ENCODE measurements at regions not wholly inside any gene's neighbourhood (a gene's known extent, or its start where the extent isn't known, plus 50 kb on each side); places are given as distances from the start of the nearest gene placed in this dataset.

DNA sequence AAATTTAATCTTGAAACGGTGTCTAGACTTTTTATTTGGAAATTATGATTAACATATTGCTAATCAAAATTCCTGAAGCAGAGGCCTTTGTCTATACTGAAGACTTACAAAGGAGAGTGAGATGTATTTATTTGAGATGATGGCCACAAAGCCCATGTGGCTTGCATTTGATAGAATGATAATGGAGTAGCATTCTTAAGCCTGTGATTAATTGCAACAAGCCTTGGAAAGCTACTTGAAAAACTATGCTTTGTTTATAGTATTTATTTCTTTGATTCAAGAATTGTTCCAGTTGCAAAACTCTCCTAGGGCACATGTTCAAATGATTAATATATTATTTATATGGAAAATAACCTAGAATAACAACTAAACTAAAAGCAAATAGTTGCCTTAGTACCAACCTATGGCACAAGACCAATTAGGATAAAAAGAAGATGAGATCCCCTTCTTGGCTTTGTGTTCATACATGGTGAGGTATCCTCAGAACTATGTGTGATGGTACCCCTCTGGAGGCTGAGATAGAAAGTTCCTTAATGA lies 244.1 kb upstream of the TBL1XR1 start:
- TF ChIP-seq, protein P1, sequence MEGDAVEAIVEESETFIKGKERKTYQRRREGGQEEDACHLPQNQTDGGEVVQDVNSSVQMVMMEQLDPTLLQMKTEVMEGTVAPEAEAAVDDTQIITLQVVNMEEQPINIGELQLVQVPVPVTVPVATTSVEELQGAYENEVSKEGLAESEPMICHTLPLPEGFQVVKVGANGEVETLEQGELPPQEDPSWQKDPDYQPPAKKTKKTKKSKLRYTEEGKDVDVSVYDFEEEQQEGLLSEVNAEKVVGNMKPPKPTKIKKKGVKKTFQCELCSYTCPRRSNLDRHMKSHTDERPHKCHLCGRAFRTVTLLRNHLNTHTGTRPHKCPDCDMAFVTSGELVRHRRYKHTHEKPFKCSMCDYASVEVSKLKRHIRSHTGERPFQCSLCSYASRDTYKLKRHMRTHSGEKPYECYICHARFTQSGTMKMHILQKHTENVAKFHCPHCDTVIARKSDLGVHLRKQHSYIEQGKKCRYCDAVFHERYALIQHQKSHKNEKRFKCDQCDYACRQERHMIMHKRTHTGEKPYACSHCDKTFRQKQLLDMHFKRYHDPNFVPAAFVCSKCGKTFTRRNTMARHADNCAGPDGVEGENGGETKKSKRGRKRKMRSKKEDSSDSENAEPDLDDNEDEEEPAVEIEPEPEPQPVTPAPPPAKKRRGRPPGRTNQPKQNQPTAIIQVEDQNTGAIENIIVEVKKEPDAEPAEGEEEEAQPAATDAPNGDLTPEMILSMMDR (IDR thresholded peaks at IDR 0.05; ENCODE audit: low read length) = no peak
- no peak for TF ChIP-seq EZH2 (optimal IDR thresholded peaks at IDR 0.05; ENCODE audit: low read depth, low read length)

Data from MM.1S (cell line).